ENCODE measurements at regions not wholly inside any gene's neighbourhood (a gene's known extent, or its start where the extent isn't known, plus 50 kb on each side); places are given as distances from the start of the nearest gene placed in this dataset.

GRCh38 chr20:11275740-11276139 is 601.9 kb upstream of the JAG1 start:
- DNase-seq (no peak), ATAC-seq (no peak)
- Histone ChIP-seq H3K27me3 (no peaks in the 10 kb centered on the region), H3K9me3 (peaks cover 0 to 4% (median 0%) of the 10 kb centered on the region in 11 donors), H3K4me3 (no peak overlapping the region), H3K27ac (no peak overlapping the region), H3K4me1 (peaks cover 0 to 9% (median 5%) of the 10 kb centered on the region in 9 donors), H3K36me3 (no peaks in the 10 kb centered on the region)
- TF ChIP-seq, protein P1, sequence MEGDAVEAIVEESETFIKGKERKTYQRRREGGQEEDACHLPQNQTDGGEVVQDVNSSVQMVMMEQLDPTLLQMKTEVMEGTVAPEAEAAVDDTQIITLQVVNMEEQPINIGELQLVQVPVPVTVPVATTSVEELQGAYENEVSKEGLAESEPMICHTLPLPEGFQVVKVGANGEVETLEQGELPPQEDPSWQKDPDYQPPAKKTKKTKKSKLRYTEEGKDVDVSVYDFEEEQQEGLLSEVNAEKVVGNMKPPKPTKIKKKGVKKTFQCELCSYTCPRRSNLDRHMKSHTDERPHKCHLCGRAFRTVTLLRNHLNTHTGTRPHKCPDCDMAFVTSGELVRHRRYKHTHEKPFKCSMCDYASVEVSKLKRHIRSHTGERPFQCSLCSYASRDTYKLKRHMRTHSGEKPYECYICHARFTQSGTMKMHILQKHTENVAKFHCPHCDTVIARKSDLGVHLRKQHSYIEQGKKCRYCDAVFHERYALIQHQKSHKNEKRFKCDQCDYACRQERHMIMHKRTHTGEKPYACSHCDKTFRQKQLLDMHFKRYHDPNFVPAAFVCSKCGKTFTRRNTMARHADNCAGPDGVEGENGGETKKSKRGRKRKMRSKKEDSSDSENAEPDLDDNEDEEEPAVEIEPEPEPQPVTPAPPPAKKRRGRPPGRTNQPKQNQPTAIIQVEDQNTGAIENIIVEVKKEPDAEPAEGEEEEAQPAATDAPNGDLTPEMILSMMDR (IDR thresholded peaks at IDR 0.05) = no peak
- intact Hi-C loops (cut with DNase I) = loop anchor here in 6 of 10 donors (2.0 to 10.0 kb wide), 6 partner anchors 601 to 811 kb away; no protein-coding TSS in a partner anchor
- 87 to 95% methylated on average over 2 of the region's 2 CpGs for WGBS, 2 donors

DNA sequence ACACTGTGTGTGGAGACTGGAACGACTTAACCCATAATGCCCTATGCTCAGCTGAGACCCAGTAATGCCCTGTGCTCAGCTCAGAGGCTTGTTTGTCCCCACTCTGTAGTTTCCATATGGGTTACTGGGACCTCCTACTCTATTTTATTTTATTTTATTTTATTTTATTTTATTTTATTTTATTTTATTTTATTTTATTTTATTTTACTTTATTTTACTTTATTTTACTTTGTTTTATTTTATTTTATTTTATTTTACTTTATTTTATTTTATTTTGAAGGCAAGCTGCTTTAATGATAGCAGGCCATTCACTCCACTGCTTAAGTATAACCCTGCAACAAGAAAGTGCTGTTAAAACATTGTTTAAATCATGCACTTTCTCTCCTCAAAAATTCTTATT is 603.4 kb upstream of the JAG1 start:
- intact Hi-C loops (cut with DNase I) = loop anchor here in 2 of 10 donors (10.0 kb wide), 2 partner anchors 622 to 812 kb away; no protein-coding TSS in a partner anchor
- TF ChIP-seq, protein P1 (IDR thresholded peaks at IDR 0.05) = no peak
- peaks cover 0 to 4% (median 0%) of the 10 kb centered on the region in 11 donors for H3K9me3 ChIP-seq
- no peak overlapping the region for H3K27ac ChIP-seq
- DNase-seq (no peak), ATAC-seq (no peak)
- H3K4me1 ChIP-seq = peaks cover 0 to 9% (median 5%) of the 10 kb centered on the region in 9 donors
- no peaks in the 10 kb centered on the region for H3K36me3 ChIP-seq
- 61 to 72% methylated on average over 1 of the region's 1 CpG for WGBS, 2 donors
- no peaks in the 10 kb centered on the region for H3K27me3 ChIP-seq
- H3K4me3 ChIP-seq = no peak overlapping the region

- intact Hi-C loops (cut with DNase I) = loop anchor here in 2 of 10 donors (10.0 kb wide), 2 partner anchors 623 to 813 kb away; no protein-coding TSS in a partner anchor
- Histone ChIP-seq H3K36me3 (no peaks in the 10 kb centered on the region), H3K9me3 (peaks cover 0 to 4% (median 0%) of the 10 kb centered on the region in 11 donors), H3K27me3 (no peaks in the 10 kb centered on the region), H3K27ac (no peak overlapping the region), H3K4me3 (no peak overlapping the region), H3K4me1 (peaks cover 0 to 9% (median 5%) of the 10 kb centered on the region in 9 donors)
- DNase-seq (no peak), ATAC-seq (no peak)
- TF ChIP-seq, protein P1 (IDR thresholded peaks at IDR 0.05) = no peak
- WGBS, 2 donors = 68 to 72% methylated on average over 4 of the region's 4 CpGs
These were observed 604.1 kb upstream of the JAG1 start for GRCh38 chr20:11277858-11278257.

- H3K4me3 ChIP-seq = no peak overlapping the region
- peaks cover 0 to 4% (median 0%) of the 10 kb centered on the region in 11 donors for H3K9me3 ChIP-seq
- TF ChIP-seq, protein P1 (IDR thresholded peaks at IDR 0.05) = no peak
- intact Hi-C loops (cut with DNase I) = loop anchor here in 2 of 10 donors (10.0 kb wide), 2 partner anchors 624 to 814 kb away; no protein-coding TSS in a partner anchor
- WGBS, 2 donors = 95 to 98% methylated on average over 2 of the region's 2 CpGs
- no peaks in the 10 kb centered on the region for H3K27me3 ChIP-seq
- DNase-seq (no peak), ATAC-seq (no peak)
- no peaks in the 10 kb centered on the region for H3K36me3 ChIP-seq
- no peak overlapping the region for H3K27ac ChIP-seq
- H3K4me1 ChIP-seq = peaks cover 0 to 9% (median 5%) of the 10 kb centered on the region in 9 donors
These were observed 604.7 kb upstream of the JAG1 start for GRCh38 chr20:11278461-11278860.
